ENCODE measurements at regions not wholly inside any gene's neighbourhood (a gene's known extent, or its start where the extent isn't known, plus 50 kb on each side); places are given as distances from the start of the nearest gene placed in this dataset.

- no peak overlapping the region for H3K4me3 ChIP-seq (IDR thresholded peaks at IDR 0.05; ENCODE audit: insufficient read depth, low read depth, low read length)
- H3K36me3 ChIP-seq (ENCODE audit: insufficient read depth) = no peaks in the 10 kb centered on the region
- H3K4me2 ChIP-seq = no peak overlapping the region
- TF ChIP-seq, protein P1, sequence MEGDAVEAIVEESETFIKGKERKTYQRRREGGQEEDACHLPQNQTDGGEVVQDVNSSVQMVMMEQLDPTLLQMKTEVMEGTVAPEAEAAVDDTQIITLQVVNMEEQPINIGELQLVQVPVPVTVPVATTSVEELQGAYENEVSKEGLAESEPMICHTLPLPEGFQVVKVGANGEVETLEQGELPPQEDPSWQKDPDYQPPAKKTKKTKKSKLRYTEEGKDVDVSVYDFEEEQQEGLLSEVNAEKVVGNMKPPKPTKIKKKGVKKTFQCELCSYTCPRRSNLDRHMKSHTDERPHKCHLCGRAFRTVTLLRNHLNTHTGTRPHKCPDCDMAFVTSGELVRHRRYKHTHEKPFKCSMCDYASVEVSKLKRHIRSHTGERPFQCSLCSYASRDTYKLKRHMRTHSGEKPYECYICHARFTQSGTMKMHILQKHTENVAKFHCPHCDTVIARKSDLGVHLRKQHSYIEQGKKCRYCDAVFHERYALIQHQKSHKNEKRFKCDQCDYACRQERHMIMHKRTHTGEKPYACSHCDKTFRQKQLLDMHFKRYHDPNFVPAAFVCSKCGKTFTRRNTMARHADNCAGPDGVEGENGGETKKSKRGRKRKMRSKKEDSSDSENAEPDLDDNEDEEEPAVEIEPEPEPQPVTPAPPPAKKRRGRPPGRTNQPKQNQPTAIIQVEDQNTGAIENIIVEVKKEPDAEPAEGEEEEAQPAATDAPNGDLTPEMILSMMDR (conservative IDR thresholded peaks at IDR 0.05; ENCODE audit: low read depth, low read length) = no peak; the same call in 1 of the 2 replicates
- no peaks in the 10 kb centered on the region for H3K79me2 ChIP-seq (ENCODE audit: insufficient read depth, low read depth)
- H3K4me1 ChIP-seq (ENCODE audit: low read depth, poor library complexity, severe bottlenecking) = no peaks in the 10 kb centered on the region
- H4K20me1 ChIP-seq (ENCODE audit: insufficient read depth) = no peaks in the 10 kb centered on the region
- H3K27me3 ChIP-seq (ENCODE audit: insufficient read depth, low read depth) = no peaks in the 10 kb centered on the region
- H3K9ac ChIP-seq = no peak overlapping the region
- no peak overlapping the region for H2AFZ ChIP-seq (ENCODE audit: low read depth)
- H3K27ac ChIP-seq = no peak overlapping the region
These were observed 630.3 kb upstream of the MAN1A1 start for GRCh38 chr6:119979862-119980261.

DNA sequence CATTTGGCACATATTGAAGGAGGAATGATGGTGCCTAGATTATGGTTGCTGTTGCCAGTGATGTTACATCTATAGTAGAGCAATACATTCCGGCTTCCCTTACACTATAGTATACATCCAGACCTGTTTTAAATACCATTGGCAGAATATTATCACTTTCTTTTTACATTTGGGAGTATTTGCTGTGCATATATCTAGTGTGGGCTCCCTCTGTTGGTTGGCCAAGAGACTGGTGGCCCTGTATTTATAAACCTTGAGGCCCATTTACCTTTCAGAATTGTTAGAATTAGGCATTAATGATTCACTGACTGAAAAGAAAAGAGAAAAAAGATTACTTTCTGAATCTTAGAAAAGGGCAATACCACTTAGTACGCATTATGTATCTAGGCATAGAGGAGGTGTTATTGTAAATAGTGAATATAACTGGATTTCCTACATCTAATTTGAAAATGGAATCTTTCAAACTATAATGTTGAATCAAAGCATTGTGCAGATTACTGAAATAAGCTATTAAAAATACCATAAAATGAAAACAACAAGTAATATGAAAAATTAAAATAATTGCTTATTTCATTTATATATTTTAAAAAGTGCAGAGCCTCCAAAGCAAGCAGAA is 628.8 kb upstream of the MAN1A1 start:
- H3K4me2 ChIP-seq = no peak overlapping the region
- no peak overlapping the region for H2AFZ ChIP-seq (ENCODE audit: low read depth)
- H3K9ac ChIP-seq = no peak overlapping the region
- no peaks in the 10 kb centered on the region for H3K36me3 ChIP-seq (ENCODE audit: insufficient read depth)
- no peak overlapping the region for H3K4me3 ChIP-seq (IDR thresholded peaks at IDR 0.05; ENCODE audit: insufficient read depth, low read depth, low read length)
- no peaks in the 10 kb centered on the region for H4K20me1 ChIP-seq (ENCODE audit: insufficient read depth)
- TF ChIP-seq, protein P1 (conservative IDR thresholded peaks at IDR 0.05; ENCODE audit: low read depth, low read length) = peak; percentile 54
- no peak overlapping the region for H3K27ac ChIP-seq
- no peaks in the 10 kb centered on the region for H3K27me3 ChIP-seq (ENCODE audit: insufficient read depth, low read depth)
- H3K79me2 ChIP-seq (ENCODE audit: insufficient read depth, low read depth) = no peaks in the 10 kb centered on the region
- no peaks in the 10 kb centered on the region for H3K4me1 ChIP-seq (ENCODE audit: low read depth, poor library complexity, severe bottlenecking)

GRCh38 chr6:119974430-119975159 is 625.0 kb upstream of the MAN1A1 start:
- H3K4me1 ChIP-seq (ENCODE audit: low read depth, poor library complexity, severe bottlenecking) = no peaks in the 10 kb centered on the region
- H3K9ac ChIP-seq = no peak overlapping the region
- no peaks in the 10 kb centered on the region for H3K36me3 ChIP-seq (ENCODE audit: insufficient read depth)
- H3K27ac ChIP-seq = no peak overlapping the region
- H4K20me1 ChIP-seq (ENCODE audit: insufficient read depth) = no peaks in the 10 kb centered on the region
- no peaks in the 10 kb centered on the region for H3K27me3 ChIP-seq (ENCODE audit: insufficient read depth, low read depth)
- H3K4me2 ChIP-seq = no peak overlapping the region
- no peak overlapping the region for H2AFZ ChIP-seq (ENCODE audit: low read depth)
- H3K79me2 ChIP-seq (ENCODE audit: insufficient read depth, low read depth) = no peaks in the 10 kb centered on the region
- TF ChIP-seq, protein P1 (conservative IDR thresholded peaks at IDR 0.05; ENCODE audit: low read depth, low read length) = no peak
- no peak overlapping the region for H3K4me3 ChIP-seq (IDR thresholded peaks at IDR 0.05; ENCODE audit: insufficient read depth, low read depth, low read length)

GRCh38 chr6:119966484-119966883 is 616.9 kb upstream of the MAN1A1 start:
- Histone ChIP-seq H3K27ac (no peak overlapping the region), H3K27me3 (ENCODE audit: insufficient read depth, low read depth) (no peaks in the 10 kb centered on the region), H3K9ac (no peak overlapping the region), H3K4me1 (ENCODE audit: low read depth, poor library complexity, severe bottlenecking) (no peaks in the 10 kb centered on the region), H4K20me1 (ENCODE audit: insufficient read depth) (no peaks in the 10 kb centered on the region), H3K4me3 (IDR thresholded peaks at IDR 0.05; ENCODE audit: insufficient read depth, low read depth, low read length) (no peak overlapping the region), H3K79me2 (ENCODE audit: insufficient read depth, low read depth) (no peaks in the 10 kb centered on the region), H2AFZ (ENCODE audit: low read depth) (no peak overlapping the region), H3K4me2 (no peak overlapping the region), H3K36me3 (ENCODE audit: insufficient read depth) (no peaks in the 10 kb centered on the region)
- TF ChIP-seq, protein P1 (conservative IDR thresholded peaks at IDR 0.05; ENCODE audit: low read depth, low read length) = no peak

Data from KMS-11 (cell line).